K562 (cell line): ENCODE measurements at regions not wholly inside any gene's neighbourhood (a gene's known extent, or its start where the extent isn't known, plus 50 kb on each side); places are given as distances from the start of the nearest gene placed in this dataset.

ENCODE experiments used
- ATF7 ChIP-seq: fragments of 450-650 bp; IDR thresholded peaks from 2 replicates; pipeline ENCODE4 v1.7.1; 2014; ENCODE audit warnings: mild to moderate bottlenecking, moderate library complexity
- KAT8 ChIP-seq: fragments of 450-650 bp; IDR thresholded peaks from 2 replicates; pipeline ENCODE4 v1.6.1; 2016; ENCODE audit warnings: low read depth, mild to moderate bottlenecking
- ZNF12 ChIP-seq: sonication (generic); formaldehyde crosslinking; IDR thresholded peaks from 2 replicates; pipeline ENCODE4 v1.4.0; 2020; ENCODE audit warnings: mild to moderate bottlenecking, missing genetic modification reagents
- TF ChIP-seq, protein P1 (sequence below), 3 experiments: IDR thresholded peaks in 2 of 3; conservative IDR thresholded peaks in 1 of 3; 2 replicates each; pipeline ENCODE4 v1.5.1; 2011 to 2012; ENCODE audit warnings: low read length in 3 of 3, mild to moderate bottlenecking in 3 of 3, control low read depth in 2 of 3, improper control_type of control experiment in 1 of 3, inconsistent platforms in 1 of 3, low read depth in 1 of 3, mixed read lengths in 1 of 3, moderate library complexity in 1 of 3; ENCODE audit not compliant: insufficient read depth in 2 of 3
- TF ChIP-seq, protein P2 (sequence below): sonication (generic); formaldehyde crosslinking; IDR thresholded peaks from 2 replicates; pipeline ENCODE4 v1.5.0; 2020; ENCODE audit warnings: missing genetic modification reagents
- TF ChIP-seq, protein P3 (sequence below), 2 experiments: IDR thresholded peaks; 2 replicates each; pipeline ENCODE4 v1.6.1; 2011; ENCODE audit warnings: borderline replicate concordance in 1 of 2, control low read depth in 1 of 2, low read depth in 1 of 2, low read length in 1 of 2, mild to moderate bottlenecking in 1 of 2, mixed read lengths in 1 of 2, moderate library complexity in 1 of 2; ENCODE audit not compliant: insufficient read depth in 1 of 2, insufficient read length in 1 of 2, poor library complexity in 1 of 2, severe bottlenecking in 1 of 2; ENCODE audit errors: extremely low read depth in 1 of 2
- TF ChIP-seq, protein P4 (sequence below), 2 experiments: fragments of 450-650 bp in 1 of 2; IDR thresholded peaks; 2 replicates each; pipeline ENCODE4 v1.6.1; 2011 to 2017; ENCODE audit warnings: low read depth in 2 of 2, antibody characterized with exemption in 1 of 2, borderline replicate concordance in 1 of 2, low read length in 1 of 2, mild to moderate bottlenecking in 1 of 2, mixed read lengths in 1 of 2; ENCODE audit not compliant: control insufficient read depth in 1 of 2

DNA sequence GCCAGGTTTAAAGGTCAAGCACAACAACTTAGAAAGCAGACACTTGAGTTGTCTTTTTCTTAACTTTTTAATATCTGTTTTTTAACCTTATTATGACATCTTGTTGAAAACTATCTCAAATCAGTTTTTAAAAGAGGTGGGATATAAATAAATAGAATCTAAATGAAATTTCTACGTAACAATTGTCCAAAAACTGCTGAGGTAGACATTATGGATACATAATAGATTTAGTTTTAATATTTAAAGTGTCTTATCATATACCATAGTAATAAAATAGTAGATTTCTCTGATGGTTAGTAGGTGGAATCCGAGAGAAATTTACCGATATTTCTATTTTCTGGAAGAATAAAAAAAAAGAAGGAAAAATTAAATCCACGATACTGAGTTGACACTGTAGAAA lies 113.9 kb upstream of the MMS22L start:
- TF ChIP-seq, protein P1, sequence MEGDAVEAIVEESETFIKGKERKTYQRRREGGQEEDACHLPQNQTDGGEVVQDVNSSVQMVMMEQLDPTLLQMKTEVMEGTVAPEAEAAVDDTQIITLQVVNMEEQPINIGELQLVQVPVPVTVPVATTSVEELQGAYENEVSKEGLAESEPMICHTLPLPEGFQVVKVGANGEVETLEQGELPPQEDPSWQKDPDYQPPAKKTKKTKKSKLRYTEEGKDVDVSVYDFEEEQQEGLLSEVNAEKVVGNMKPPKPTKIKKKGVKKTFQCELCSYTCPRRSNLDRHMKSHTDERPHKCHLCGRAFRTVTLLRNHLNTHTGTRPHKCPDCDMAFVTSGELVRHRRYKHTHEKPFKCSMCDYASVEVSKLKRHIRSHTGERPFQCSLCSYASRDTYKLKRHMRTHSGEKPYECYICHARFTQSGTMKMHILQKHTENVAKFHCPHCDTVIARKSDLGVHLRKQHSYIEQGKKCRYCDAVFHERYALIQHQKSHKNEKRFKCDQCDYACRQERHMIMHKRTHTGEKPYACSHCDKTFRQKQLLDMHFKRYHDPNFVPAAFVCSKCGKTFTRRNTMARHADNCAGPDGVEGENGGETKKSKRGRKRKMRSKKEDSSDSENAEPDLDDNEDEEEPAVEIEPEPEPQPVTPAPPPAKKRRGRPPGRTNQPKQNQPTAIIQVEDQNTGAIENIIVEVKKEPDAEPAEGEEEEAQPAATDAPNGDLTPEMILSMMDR (IDR thresholded peaks at IDR 0.05 in 2 of 3, conservative IDR thresholded peaks at IDR 0.05 in 1 of 3; ENCODE audit: insufficient read depth in 2 of 3, low read depth in 1 of 3, low read length in 3 of 3) = no peak
- TF ChIP-seq, protein P2, sequence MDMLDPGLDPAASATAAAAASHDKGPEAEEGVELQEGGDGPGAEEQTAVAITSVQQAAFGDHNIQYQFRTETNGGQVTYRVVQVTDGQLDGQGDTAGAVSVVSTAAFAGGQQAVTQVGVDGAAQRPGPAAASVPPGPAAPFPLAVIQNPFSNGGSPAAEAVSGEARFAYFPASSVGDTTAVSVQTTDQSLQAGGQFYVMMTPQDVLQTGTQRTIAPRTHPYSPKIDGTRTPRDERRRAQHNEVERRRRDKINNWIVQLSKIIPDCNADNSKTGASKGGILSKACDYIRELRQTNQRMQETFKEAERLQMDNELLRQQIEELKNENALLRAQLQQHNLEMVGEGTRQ (CRISPR knock-in tag) = no peak
- TF ChIP-seq, protein P3, sequence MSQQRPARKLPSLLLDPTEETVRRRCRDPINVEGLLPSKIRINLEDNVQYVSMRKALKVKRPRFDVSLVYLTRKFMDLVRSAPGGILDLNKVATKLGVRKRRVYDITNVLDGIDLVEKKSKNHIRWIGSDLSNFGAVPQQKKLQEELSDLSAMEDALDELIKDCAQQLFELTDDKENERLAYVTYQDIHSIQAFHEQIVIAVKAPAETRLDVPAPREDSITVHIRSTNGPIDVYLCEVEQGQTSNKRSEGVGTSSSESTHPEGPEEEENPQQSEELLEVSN (IDR thresholded peaks at IDR 0.05; ENCODE audit: borderline replicate concordance in 1 of 2, extremely low read depth in 1 of 2, insufficient read depth in 1 of 2, insufficient read length in 1 of 2, low read depth in 1 of 2, low read length in 1 of 2, poor library complexity in 1 of 2, severe bottlenecking in 1 of 2) = no peak
- TF ChIP-seq ZNF12 (CRISPR knock-in tag) = no peak
- no peak for TF ChIP-seq ATF7
- TF ChIP-seq KAT8 = no peak
- TF ChIP-seq, protein P4, sequence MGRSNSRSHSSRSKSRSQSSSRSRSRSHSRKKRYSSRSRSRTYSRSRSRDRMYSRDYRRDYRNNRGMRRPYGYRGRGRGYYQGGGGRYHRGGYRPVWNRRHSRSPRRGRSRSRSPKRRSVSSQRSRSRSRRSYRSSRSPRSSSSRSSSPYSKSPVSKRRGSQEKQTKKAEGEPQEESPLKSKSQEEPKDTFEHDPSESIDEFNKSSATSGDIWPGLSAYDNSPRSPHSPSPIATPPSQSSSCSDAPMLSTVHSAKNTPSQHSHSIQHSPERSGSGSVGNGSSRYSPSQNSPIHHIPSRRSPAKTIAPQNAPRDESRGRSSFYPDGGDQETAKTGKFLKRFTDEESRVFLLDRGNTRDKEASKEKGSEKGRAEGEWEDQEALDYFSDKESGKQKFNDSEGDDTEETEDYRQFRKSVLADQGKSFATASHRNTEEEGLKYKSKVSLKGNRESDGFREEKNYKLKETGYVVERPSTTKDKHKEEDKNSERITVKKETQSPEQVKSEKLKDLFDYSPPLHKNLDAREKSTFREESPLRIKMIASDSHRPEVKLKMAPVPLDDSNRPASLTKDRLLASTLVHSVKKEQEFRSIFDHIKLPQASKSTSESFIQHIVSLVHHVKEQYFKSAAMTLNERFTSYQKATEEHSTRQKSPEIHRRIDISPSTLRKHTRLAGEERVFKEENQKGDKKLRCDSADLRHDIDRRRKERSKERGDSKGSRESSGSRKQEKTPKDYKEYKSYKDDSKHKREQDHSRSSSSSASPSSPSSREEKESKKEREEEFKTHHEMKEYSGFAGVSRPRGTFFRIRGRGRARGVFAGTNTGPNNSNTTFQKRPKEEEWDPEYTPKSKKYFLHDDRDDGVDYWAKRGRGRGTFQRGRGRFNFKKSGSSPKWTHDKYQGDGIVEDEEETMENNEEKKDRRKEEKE (IDR thresholded peaks at IDR 0.05; ENCODE audit: borderline replicate concordance in 1 of 2, control insufficient read depth in 1 of 2, low read depth in 2 of 2, low read length in 1 of 2) = no peak
